Suprapubic skin (tissue), 3 donors: ENCODE measurements at regions not wholly inside any gene's neighbourhood (a gene's known extent, or its start where the extent isn't known, plus 50 kb on each side); places are given as distances from the start of the nearest gene placed in this dataset.

ENCODE experiments used
- CTCF ChIP-seq, 2 donors: fragments of 200-600 bp in 1 of 2; fragments of 450-650 bp in 1 of 2; sonication (generic) in 1 of 2; IDR thresholded peaks; one replicate each; pipeline ENCODE4 v1.5.1; 2016 to 2019; ENCODE audit warnings: antibody characterized with exemption in 2 of 2, mild to moderate bottlenecking in 1 of 2, moderate library complexity in 1 of 2
- POLR2AphosphoS5 ChIP-seq, 3 donors: sonication (generic); formaldehyde crosslinking; IDR thresholded peaks; one replicate each; pipeline ENCODE4 v1.6.1; 2017; ENCODE audit warnings: antibody characterized with exemption in 3 of 3

DNA sequence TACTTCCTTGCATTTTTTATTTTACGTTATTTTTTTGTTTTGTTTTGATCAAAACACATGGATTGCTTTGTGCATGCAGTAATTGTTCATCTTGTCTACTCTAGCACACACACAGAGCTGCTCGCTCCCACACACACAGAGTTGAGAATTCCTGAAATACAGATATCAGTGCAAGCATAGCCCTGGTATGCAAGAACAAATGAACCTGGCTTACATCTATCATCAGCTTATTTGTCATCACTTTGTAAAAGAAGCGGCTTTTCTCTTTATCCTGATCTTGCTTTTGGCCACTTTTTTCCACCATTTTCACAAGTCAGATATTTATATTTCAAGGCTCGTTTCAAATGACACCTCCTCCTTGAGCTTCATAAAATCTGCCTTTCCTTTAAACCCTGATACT, 1435.7 kb downstream of the MAT2B start:
- no peak for TF ChIP-seq POLR2AphosphoS5 (IDR thresholded peaks at IDR 0.05)
- no peak for TF ChIP-seq CTCF (IDR thresholded peaks at IDR 0.05)
